Stomach (tissue), 8 donors: ENCODE measurements at regions not wholly inside any gene's neighbourhood (a gene's known extent, or its start where the extent isn't known, plus 50 kb on each side); places are given as distances from the start of the nearest gene placed in this dataset.

Experiments used
- DNase-seq, 2 donors: peaks; one replicate each; pipeline versions ENCODE4 v3.0.0 to v3.0.0-alpha.2; 2013 to 2019
- H3K27ac ChIP-seq, 5 donors: fragments of 200-600 bp in 4 of 5; sonication (generic) in 4 of 5; one replicate each; pipeline ENCODE4 v1.5.1; 2013 to 2019; ENCODE audit warnings: mild to moderate bottlenecking in 1 of 5, moderate library complexity in 1 of 5
- H3K27me3 ChIP-seq, 3 donors: fragments of 200-600 bp; sonication (generic); one replicate each; pipeline ENCODE4 v1.5.1; 2017 to 2019; ENCODE audit warnings: mixed run types in 1 of 3
- H3K36me3 ChIP-seq, 4 donors: fragments of 200-600 bp; sonication (generic); 1 replicate in 3 of 4; 2 replicates in 1 of 4; pipeline ENCODE4 v1.5.1; 2016 to 2019
- H3K4me1 ChIP-seq, 4 donors: fragments of 200-600 bp; sonication (generic); one replicate each; pipeline ENCODE4 v1.5.1; 2016 to 2019
- H3K4me3 ChIP-seq, 4 donors: fragments of 200-600 bp; sonication (generic) in 3 of 4; one replicate each; pipeline ENCODE4 v1.5.1; 2016 to 2019; ENCODE audit warnings: mild to moderate bottlenecking in 1 of 4
- H3K9me3 ChIP-seq, 4 donors: fragments of 200-600 bp; sonication (generic); one replicate each; pipeline ENCODE4 v1.5.1; 2016 to 2019
- EP300 ChIP-seq: sonication (generic); formaldehyde crosslinking; IDR thresholded peaks from one replicate; pipeline ENCODE4 v1.6.1; 2017; ENCODE audit warnings: antibody characterized with exemption
- POLR2A ChIP-seq, 4 donors: fragments of 450-650 bp; IDR thresholded peaks; one replicate each; pipeline ENCODE4 v1.6.1; 2016; ENCODE audit warnings: antibody characterized with exemption in 4 of 4, control low read depth in 2 of 4, mild to moderate bottlenecking in 1 of 4, moderate library complexity in 1 of 4
- POLR2AphosphoS5 ChIP-seq, 3 donors: sonication (generic); formaldehyde crosslinking; IDR thresholded peaks; one replicate each; pipeline ENCODE4 v1.6.1; 2016; ENCODE audit warnings: antibody characterized with exemption in 3 of 3
- WGBS, 5 donors: extraction: QIAGEN DNeasy Blood & Tissue Kit in 3 of 5; methylation state at CpG; one replicate each; pipeline versions ENCODE4 v1.1.5 to v1.1.7; 2013 to 2018; 5-methylcytosine and 5-hydroxymethylcytosine counted together
- intact Hi-C: fragments of 100-400 bp; cut with DNase I; formaldehyde crosslinking; loops from one replicate; pipeline ENCODE4 v1.15.1; 2023; ENCODE audit warnings: low total_unique reads
- TF ChIP-seq, protein P1 (sequence below), 7 experiments: fragments of 450-650 bp in 4 of 7; fragments of 200-600 bp in 3 of 7; sonication (generic) in 3 of 7; IDR thresholded peaks; one replicate each; pipeline ENCODE4 v1.5.1; 2016 to 2019; ENCODE audit warnings: antibody characterized with exemption in 7 of 7, control low read depth in 2 of 7, mild to moderate bottlenecking in 1 of 7
- donor health status: healthy with polysubstance abuse.
- donor health status: Bipolar disorder and iron deficiency.
- donor health status: healthy.

- intact Hi-C loops = no loop called here
- Histone ChIP-seq H3K27me3 (peaks cover 0 to 45% (median 0%) of the 10 kb centered on the region in 3 donors), H3K4me1 (no peaks in the 10 kb centered on the region), H3K36me3 (no peaks in the 10 kb centered on the region), H3K9me3 (no peaks in the 10 kb centered on the region), H3K4me3 (no peak overlapping the region), H3K27ac (no peak overlapping the region)
- DNase-seq = peak in 1 of 2 donors; percentile 52
- 33 to 40% (median 39%) methylated on average over 15 of the region's 15 CpGs for WGBS, 5 donors
- no peak for TF ChIP-seq POLR2A (IDR thresholded peaks at IDR 0.05)
- TF ChIP-seq EP300 = no peak
- no peak for TF ChIP-seq POLR2AphosphoS5 (IDR thresholded peaks at IDR 0.05)
- TF ChIP-seq, protein P1, sequence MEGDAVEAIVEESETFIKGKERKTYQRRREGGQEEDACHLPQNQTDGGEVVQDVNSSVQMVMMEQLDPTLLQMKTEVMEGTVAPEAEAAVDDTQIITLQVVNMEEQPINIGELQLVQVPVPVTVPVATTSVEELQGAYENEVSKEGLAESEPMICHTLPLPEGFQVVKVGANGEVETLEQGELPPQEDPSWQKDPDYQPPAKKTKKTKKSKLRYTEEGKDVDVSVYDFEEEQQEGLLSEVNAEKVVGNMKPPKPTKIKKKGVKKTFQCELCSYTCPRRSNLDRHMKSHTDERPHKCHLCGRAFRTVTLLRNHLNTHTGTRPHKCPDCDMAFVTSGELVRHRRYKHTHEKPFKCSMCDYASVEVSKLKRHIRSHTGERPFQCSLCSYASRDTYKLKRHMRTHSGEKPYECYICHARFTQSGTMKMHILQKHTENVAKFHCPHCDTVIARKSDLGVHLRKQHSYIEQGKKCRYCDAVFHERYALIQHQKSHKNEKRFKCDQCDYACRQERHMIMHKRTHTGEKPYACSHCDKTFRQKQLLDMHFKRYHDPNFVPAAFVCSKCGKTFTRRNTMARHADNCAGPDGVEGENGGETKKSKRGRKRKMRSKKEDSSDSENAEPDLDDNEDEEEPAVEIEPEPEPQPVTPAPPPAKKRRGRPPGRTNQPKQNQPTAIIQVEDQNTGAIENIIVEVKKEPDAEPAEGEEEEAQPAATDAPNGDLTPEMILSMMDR (IDR thresholded peaks at IDR 0.05) = no peak
These were observed 131.8 kb upstream of the MLN start for GRCh38 chr6:33935439-33936080.

- H3K27me3 ChIP-seq = peaks cover 0 to 45% (median 0%) of the 10 kb centered on the region in 3 donors
- intact Hi-C loops = no loop called here
- no peak overlapping the region for H3K27ac ChIP-seq
- TF ChIP-seq EP300 (no peak), POLR2A (IDR thresholded peaks at IDR 0.05) (no peak), POLR2AphosphoS5 (IDR thresholded peaks at IDR 0.05) (no peak)
- TF ChIP-seq, protein P1 (IDR thresholded peaks at IDR 0.05) = no peak
- H3K9me3 ChIP-seq = no peaks in the 10 kb centered on the region
- no peak for DNase-seq
- no peaks in the 10 kb centered on the region for H3K4me1 ChIP-seq
- 71 to 85% (median 78%) methylated on average over 7 of the region's 7 CpGs for WGBS, 5 donors
- H3K4me3 ChIP-seq = no peak overlapping the region
- H3K36me3 ChIP-seq = no peaks in the 10 kb centered on the region
These were observed 131.0 kb upstream of the MLN start for GRCh38 chr6:33934731-33935270.

DNA sequence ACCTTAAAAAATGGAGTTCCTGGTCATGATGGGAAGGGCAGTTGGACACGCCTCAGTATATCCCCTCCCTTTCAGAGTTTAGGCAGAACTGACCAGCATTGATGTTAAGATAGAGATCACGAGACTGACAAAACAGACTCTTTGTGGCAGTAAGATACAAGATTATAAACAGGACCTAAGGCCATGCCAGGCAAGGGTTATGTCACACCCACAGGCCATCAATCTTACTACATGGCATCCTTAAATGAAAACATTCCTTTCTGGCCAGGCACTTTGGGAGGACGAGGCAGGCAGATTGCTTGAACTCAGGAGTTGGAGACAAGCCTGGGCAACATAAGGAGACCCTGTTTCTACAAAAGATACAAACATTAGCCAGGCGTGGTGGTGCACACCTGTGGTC is 129.3 kb upstream of the MLN start:
- TF ChIP-seq POLR2AphosphoS5 (IDR thresholded peaks at IDR 0.05) (no peak), POLR2A (IDR thresholded peaks at IDR 0.05) (no peak), EP300 (no peak)
- TF ChIP-seq, protein P1 (IDR thresholded peaks at IDR 0.05) = no peak
- H3K4me1 ChIP-seq = no peaks in the 10 kb centered on the region
- no peak for DNase-seq
- intact Hi-C loops = no loop called here
- H3K9me3 ChIP-seq = no peaks in the 10 kb centered on the region
- WGBS, 5 donors = 34 to 61% (median 48%) methylated on average over 4 of the region's 4 CpGs
- H3K36me3 ChIP-seq = no peaks in the 10 kb centered on the region
- H3K27me3 ChIP-seq = peaks cover 0 to 45% (median 0%) of the 10 kb centered on the region in 3 donors
- H3K27ac ChIP-seq = no peak overlapping the region
- no peak overlapping the region for H3K4me3 ChIP-seq

DNA sequence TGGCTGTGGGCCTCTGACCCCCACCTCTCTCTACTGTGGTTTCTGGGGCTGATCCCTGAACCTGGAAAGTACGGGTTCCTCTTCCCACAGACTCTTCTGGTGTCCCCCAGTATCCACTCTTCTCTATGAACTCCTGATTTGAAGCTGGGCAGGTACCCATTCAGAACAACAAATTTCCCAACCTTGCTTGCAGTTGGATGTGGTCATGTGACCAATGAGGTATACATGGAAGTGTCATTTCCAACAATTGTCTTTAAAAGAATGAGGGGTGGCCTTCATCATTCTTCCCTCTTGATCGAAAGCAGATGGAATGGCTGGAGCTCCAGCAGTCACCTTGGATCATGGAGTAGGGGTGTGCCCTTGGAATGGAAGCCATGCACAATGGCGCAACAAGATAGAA is 128.0 kb upstream of the MLN start:
- 76 to 89% (median 83%) methylated on average over 3 of the region's 3 CpGs for WGBS, 5 donors
- intact Hi-C loops = no loop called here
- Histone ChIP-seq H3K27ac (no peak overlapping the region), H3K4me3 (no peak overlapping the region), H3K36me3 (no peaks in the 10 kb centered on the region), H3K9me3 (no peaks in the 10 kb centered on the region), H3K4me1 (no peaks in the 10 kb centered on the region), H3K27me3 (peaks cover 0 to 44% (median 0%) of the 10 kb centered on the region in 3 donors)
- DNase-seq = no peak
- no peak for TF ChIP-seq POLR2A (IDR thresholded peaks at IDR 0.05)
- TF ChIP-seq, protein P1 (IDR thresholded peaks at IDR 0.05) = no peak
- no peak for TF ChIP-seq POLR2AphosphoS5 (IDR thresholded peaks at IDR 0.05)
- no peak for TF ChIP-seq EP300
